ENCODE measurements at regions not wholly inside any gene's neighbourhood (a gene's known extent, or its start where the extent isn't known, plus 50 kb on each side); places are given as distances from the start of the nearest gene placed in this dataset.

- TF ChIP-seq CTCF (IDR thresholded peaks at IDR 0.05) (no peak), POLR2A (IDR thresholded peaks at IDR 0.05) (no peak)
Measured at GRCh38 chr6:7471171-7471570, 70.3 kb upstream of the DSP start.
